Bronchial epithelial cell (primary cell): ENCODE measurements at regions not wholly inside any gene's neighbourhood (a gene's known extent, or its start where the extent isn't known, plus 50 kb on each side); places are given as distances from the start of the nearest gene placed in this dataset.
"Not testable (repeated sequence)": the region's sequence is repeated elsewhere in the genome, so short reads cannot be mapped to it uniquely, and the experiment has no call there.

ENCODE experiments used
- DNase-seq: peaks from one replicate; pipeline ENCODE4 v3.0.0-alpha.2; 2010; ENCODE audit warnings: low read depth
- FAIRE-seq: peaks from 2 replicates; lab custom pipeline; 2011; peaks lifted over from hg19 to GRCh38; lab: Jason Lieb, UNC
- H3K27me3 ChIP-seq: 2 replicates; pipeline ENCODE4 v1.5.1; 2011; ENCODE audit warnings: low read length; ENCODE audit not compliant: control insufficient read depth, insufficient read depth
- H3K36me3 ChIP-seq: 2 replicates; pipeline ENCODE4 v1.5.1; 2011; ENCODE audit warnings: low read length; ENCODE audit not compliant: control insufficient read depth, insufficient read depth
- H3K4me3 ChIP-seq: 2 replicates; pipeline ENCODE4 v1.5.1; 2011; ENCODE audit warnings: mild to moderate bottlenecking, low read depth, low read length, control low read depth

- not testable (repeated sequence) for H3K27me3 ChIP-seq, DNase-seq, FAIRE-seq, H3K36me3 ChIP-seq, H3K4me3 ChIP-seq
Observed at GRCh38 chr16:70060521-70061027, 53.6 kb upstream of the PDPR start.

- H3K4me3 ChIP-seq, DNase-seq, FAIRE-seq, H3K27me3 ChIP-seq, H3K36me3 ChIP-seq: not testable (repeated sequence)
Observed at GRCh38 chr16:70061671-70062218, 52.4 kb upstream of the PDPR start.

- not testable (repeated sequence) for DNase-seq, H3K36me3 ChIP-seq, H3K27me3 ChIP-seq, FAIRE-seq, H3K4me3 ChIP-seq
Observed at GRCh38 chr16:70062947-70063346, 51.2 kb upstream of the PDPR start.
